Glutamatergic neuron (in vitro differentiated cells): ENCODE measurements at regions not wholly inside any gene's neighbourhood (a gene's known extent, or its start where the extent isn't known, plus 50 kb on each side); places are given as distances from the start of the nearest gene placed in this dataset.

Experiments used
- DNase-seq: peaks from one replicate; pipeline ENCODE4 v3.0.0; 2022
- H3K27ac Mint-ChIP-seq: one replicate; pipeline ENCODE4 v1.8.0; 2020; ENCODE audit warnings: mild to moderate bottlenecking, mixed read lengths, inconsistent platforms; ENCODE audit not compliant: unreplicated experiment
- H3K27me3 Mint-ChIP-seq: one replicate; pipeline ENCODE4 v1.8.0; 2020; ENCODE audit warnings: mild to moderate bottlenecking, moderate library complexity, mixed read lengths, inconsistent platforms; ENCODE audit not compliant: unreplicated experiment
- H3K36me3 Mint-ChIP-seq: one replicate; pipeline ENCODE4 v1.8.0; 2020; ENCODE audit warnings: mild to moderate bottlenecking, mixed read lengths, inconsistent platforms; ENCODE audit not compliant: unreplicated experiment
- H3K4me1 Mint-ChIP-seq: one replicate; pipeline ENCODE4 v1.8.0; 2020; ENCODE audit warnings: mild to moderate bottlenecking, low read depth, mixed read lengths, inconsistent platforms; ENCODE audit not compliant: unreplicated experiment
- H3K4me3 Mint-ChIP-seq: one replicate; pipeline ENCODE4 v1.8.0; 2020; ENCODE audit warnings: mild to moderate bottlenecking, mixed read lengths, inconsistent platforms; ENCODE audit not compliant: unreplicated experiment
- H3K9me3 Mint-ChIP-seq: one replicate; pipeline ENCODE4 v1.8.0; 2020; ENCODE audit warnings: mild to moderate bottlenecking, moderate library complexity, mixed read lengths, inconsistent platforms; ENCODE audit not compliant: unreplicated experiment
- TF ChIP-seq, protein P1 (sequence below): fragments of 200-600 bp; sonication (generic); IDR thresholded peaks from one replicate; pipeline ENCODE4 v1.5.0; 2021; ENCODE audit not compliant: partially characterized antibody, unreplicated experiment

- Mint-ChIP-seq H3K27me3 (no peaks in the 10 kb centered on the region), H3K4me3 (no peak overlapping the region), H3K9me3 (no peaks in the 10 kb centered on the region), H3K4me1 (no peaks in the 10 kb centered on the region), H3K36me3 (no peaks in the 10 kb centered on the region), H3K27ac (no peak overlapping the region)
- no peak for DNase-seq
- TF ChIP-seq, protein P1, sequence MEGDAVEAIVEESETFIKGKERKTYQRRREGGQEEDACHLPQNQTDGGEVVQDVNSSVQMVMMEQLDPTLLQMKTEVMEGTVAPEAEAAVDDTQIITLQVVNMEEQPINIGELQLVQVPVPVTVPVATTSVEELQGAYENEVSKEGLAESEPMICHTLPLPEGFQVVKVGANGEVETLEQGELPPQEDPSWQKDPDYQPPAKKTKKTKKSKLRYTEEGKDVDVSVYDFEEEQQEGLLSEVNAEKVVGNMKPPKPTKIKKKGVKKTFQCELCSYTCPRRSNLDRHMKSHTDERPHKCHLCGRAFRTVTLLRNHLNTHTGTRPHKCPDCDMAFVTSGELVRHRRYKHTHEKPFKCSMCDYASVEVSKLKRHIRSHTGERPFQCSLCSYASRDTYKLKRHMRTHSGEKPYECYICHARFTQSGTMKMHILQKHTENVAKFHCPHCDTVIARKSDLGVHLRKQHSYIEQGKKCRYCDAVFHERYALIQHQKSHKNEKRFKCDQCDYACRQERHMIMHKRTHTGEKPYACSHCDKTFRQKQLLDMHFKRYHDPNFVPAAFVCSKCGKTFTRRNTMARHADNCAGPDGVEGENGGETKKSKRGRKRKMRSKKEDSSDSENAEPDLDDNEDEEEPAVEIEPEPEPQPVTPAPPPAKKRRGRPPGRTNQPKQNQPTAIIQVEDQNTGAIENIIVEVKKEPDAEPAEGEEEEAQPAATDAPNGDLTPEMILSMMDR, result no peak
Measured at GRCh38 chr6:99801805-99802204, 192.2 kb downstream of the MCHR2 start.

DNA sequence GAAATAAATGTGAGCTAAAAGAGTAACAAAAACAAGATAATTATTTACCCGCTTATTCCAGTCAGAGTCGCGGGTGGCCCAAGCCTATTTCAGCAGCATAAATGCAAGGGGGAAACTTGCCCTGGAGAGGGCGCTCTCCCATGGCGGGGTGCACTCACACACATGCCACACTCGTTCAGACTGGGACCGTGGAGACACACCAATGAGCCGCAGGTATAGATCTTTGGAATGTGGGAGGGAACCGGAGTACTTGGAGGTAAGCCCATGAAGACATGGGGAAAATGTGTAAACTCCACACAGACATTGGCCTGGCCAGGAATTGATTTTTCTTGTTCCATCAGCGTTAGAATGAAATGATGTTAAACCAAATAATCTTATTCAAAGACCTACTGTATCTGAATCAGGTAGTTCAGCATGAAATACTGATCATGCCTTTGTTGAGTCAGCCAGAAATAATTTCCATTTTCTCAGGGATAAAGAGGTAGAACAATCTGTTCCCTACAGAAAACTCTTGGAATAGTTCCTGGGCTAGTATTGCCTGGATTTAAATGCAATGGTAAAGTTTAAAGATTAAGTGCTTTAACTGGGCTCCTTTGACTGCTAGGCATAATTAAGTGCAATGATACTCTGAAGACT, 191.5 kb downstream of the MCHR2 start:
- Mint-ChIP-seq H3K4me3 (no peak overlapping the region), H3K9me3 (no peaks in the 10 kb centered on the region), H3K36me3 (no peaks in the 10 kb centered on the region), H3K4me1 (no peaks in the 10 kb centered on the region), H3K27me3 (no peaks in the 10 kb centered on the region), H3K27ac (no peak overlapping the region)
- DNase-seq, result no peak
- TF ChIP-seq, protein P1, result no peak

DNA sequence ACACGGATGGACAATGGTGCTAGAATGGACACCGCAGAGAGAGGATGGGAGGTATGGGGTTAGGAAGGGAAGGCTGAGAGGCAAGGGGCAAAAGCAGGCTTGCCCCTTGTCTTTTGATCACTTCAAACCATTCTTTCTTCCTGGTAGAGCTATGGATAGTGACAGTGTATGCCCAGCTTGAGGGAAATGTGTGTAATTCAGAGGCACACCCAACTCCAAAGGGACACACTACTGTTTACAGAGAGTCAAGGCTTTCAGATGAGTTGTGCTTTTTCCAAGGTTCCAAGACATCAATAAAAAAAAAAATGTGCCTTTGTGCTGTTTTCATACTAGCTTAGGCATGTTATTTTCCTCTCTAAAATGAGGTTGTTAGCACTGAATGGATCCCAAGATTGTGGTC, 185.0 kb downstream of the MCHR2 start:
- no peaks in the 10 kb centered on the region for H3K4me1 Mint-ChIP-seq
- H3K27me3 Mint-ChIP-seq, result no peaks in the 10 kb centered on the region
- no peak overlapping the region for H3K27ac Mint-ChIP-seq
- TF ChIP-seq, protein P1, result no peak
- no peak overlapping the region for H3K4me3 Mint-ChIP-seq
- no peaks in the 10 kb centered on the region for H3K36me3 Mint-ChIP-seq
- H3K9me3 Mint-ChIP-seq, result no peaks in the 10 kb centered on the region
- no peak for DNase-seq

DNA sequence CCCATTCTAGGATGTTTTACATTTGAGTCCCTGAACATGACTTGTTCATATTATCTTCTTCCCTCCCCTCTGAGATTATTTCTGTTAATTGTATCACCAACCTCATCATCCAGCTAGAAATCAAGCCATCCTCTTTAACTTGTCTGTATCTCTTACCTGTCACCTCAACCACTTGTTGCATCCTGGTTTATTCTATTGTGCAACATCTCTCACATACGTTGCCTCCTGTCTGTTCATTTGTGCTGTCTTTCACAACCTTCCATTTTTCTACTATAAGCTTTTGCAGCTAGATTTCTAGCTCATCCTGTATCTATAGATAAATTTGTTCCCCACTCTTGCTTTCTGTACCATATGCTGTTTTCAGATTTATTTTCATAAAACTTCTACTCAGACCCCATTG, 183.7 kb downstream of the MCHR2 start:
- no peaks in the 10 kb centered on the region for H3K9me3 Mint-ChIP-seq
- H3K4me1 Mint-ChIP-seq, result no peaks in the 10 kb centered on the region
- H3K27me3 Mint-ChIP-seq, result no peaks in the 10 kb centered on the region
- H3K27ac Mint-ChIP-seq, result no peak overlapping the region
- no peaks in the 10 kb centered on the region for H3K36me3 Mint-ChIP-seq
- no peak overlapping the region for H3K4me3 Mint-ChIP-seq
- TF ChIP-seq, protein P1, result no peak
- DNase-seq, result no peak

DNA sequence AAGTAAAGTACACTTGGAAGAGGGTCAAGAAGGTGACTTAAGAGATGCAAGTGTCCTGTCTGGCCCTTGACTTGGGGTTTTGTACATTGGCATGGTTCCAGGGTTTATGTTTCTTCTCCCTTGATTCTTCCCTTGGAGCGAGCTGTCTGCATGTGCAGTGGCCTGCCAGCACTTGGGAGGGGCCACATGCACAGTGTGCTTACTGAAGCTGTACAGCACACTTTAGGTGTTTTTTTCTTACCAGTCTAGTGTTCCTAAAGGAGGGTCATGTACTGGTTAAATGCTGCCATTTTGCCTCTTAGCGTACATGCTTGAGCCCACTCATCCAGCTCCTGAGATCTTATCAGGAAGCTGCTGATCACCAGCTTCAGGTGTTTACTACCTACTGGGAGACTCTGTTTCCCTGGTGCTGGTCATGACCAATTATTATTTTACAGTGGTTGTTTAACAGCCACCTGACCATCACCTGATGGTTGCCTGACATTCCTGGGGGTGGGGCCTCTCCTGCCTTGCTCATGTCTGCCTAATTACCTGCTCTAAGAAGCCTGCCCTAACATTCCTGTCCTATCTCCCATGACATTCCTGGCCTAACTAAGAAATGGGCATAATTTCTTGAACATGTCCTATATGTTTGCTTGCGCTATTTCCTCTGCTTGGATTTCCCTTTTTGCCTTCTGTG, 182.9 kb downstream of the MCHR2 start:
- TF ChIP-seq, protein P1, result no peak
- H3K36me3 Mint-ChIP-seq, result no peaks in the 10 kb centered on the region
- DNase-seq, result no peak
- H3K4me3 Mint-ChIP-seq, result no peak overlapping the region
- H3K4me1 Mint-ChIP-seq, result no peaks in the 10 kb centered on the region
- no peak overlapping the region for H3K27ac Mint-ChIP-seq
- no peaks in the 10 kb centered on the region for H3K27me3 Mint-ChIP-seq
- H3K9me3 Mint-ChIP-seq, result no peaks in the 10 kb centered on the region
